Choroid plexus epithelial cell (primary cell): ENCODE measurements at regions not wholly inside any gene's neighbourhood (a gene's known extent, or its start where the extent isn't known, plus 50 kb on each side); places are given as distances from the start of the nearest gene placed in this dataset.

Experiments used
- DNase-seq: peaks from one replicate; pipeline ENCODE4 v3.0.0-alpha.2; 2010; ENCODE audit warnings: low read depth
- H3K4me3 ChIP-seq: 2 replicates; pipeline ENCODE4 v1.5.1; 2011; ENCODE audit warnings: low read depth, mild to moderate bottlenecking, control low read depth, low read length, moderate library complexity
- CTCF ChIP-seq: conservative IDR thresholded peaks from 2 replicates; pipeline ENCODE4 v1.5.1; 2011; ENCODE audit warnings: low read depth, mild to moderate bottlenecking, control low read depth, inconsistent platforms, low read length, moderate library complexity

GRCh38 chr10:2494399-2494798 is 572.9 kb upstream of the PFKP start:
- H3K4me3 ChIP-seq, result no peak overlapping the region
- no peak for DNase-seq
- TF ChIP-seq CTCF, result no peak

GRCh38 chr10:2488446-2489005 is 578.8 kb upstream of the PFKP start:
- no peak for TF ChIP-seq CTCF
- H3K4me3 ChIP-seq, result no peak overlapping the region
- no peak for DNase-seq

GRCh38 chr10:2487921-2488320 is 579.4 kb upstream of the PFKP start:
- no peak for DNase-seq
- H3K4me3 ChIP-seq, result no peak overlapping the region
- TF ChIP-seq CTCF, result no peak

GRCh38 chr10:2478656-2479055 is 588.7 kb upstream of the PFKP start:
- no peak for TF ChIP-seq CTCF
- H3K4me3 ChIP-seq, result no peak overlapping the region
- no peak for DNase-seq

- TF ChIP-seq CTCF, result no peak
- H3K4me3 ChIP-seq, result no peak overlapping the region
- no peak for DNase-seq
These were observed 590.4 kb upstream of the PFKP start for GRCh38 chr10:2476812-2477553.

GRCh38 chr10:2476218-2476811 is 591.0 kb upstream of the PFKP start:
- no peak for DNase-seq
- no peak overlapping the region for H3K4me3 ChIP-seq
- TF ChIP-seq CTCF, result no peak
